HG02642 (cell line): ENCODE measurements at regions not wholly inside any gene's neighbourhood (a gene's known extent, or its start where the extent isn't known, plus 50 kb on each side); places are given as distances from the start of the nearest gene placed in this dataset.
A peak's percentile ranks its signal among the peaks of the same experiment; 100 is the strongest.
"Not testable (repeated sequence)": the region's sequence is repeated elsewhere in the genome, so short reads cannot be mapped to it uniquely, and the experiment has no call there.

Experiments used
- ATAC-seq: cut with Tn5 transposase; IDR thresholded peaks from one replicate; pipeline ENCODE4 v1.9.1; 2021; ENCODE audit warnings: mild to moderate bottlenecking; ENCODE audit not compliant: unreplicated experiment, poor library complexity

GRCh38 chr7:65794671-65795391, 78.0 kb upstream of the VKORC1L1 start:
- ATAC-seq = not testable (repeated sequence)

GRCh38 chr7:65795392-65795716, 77.5 kb upstream of the VKORC1L1 start:
- ATAC-seq = not testable (repeated sequence)

GRCh38 chr7:65796205-65796604, 76.7 kb upstream of the VKORC1L1 start:
- ATAC-seq = no peak

- ATAC-seq = not testable (repeated sequence)
Observed at GRCh38 chr7:65797086-65797485, 75.8 kb upstream of the VKORC1L1 start.

GRCh38 chr7:65797566-65797965, 75.3 kb upstream of the VKORC1L1 start:
- ATAC-seq = not testable (repeated sequence)

GRCh38 chr7:65798111-65799075, 74.5 kb upstream of the VKORC1L1 start:
- peak; percentile 95 for ATAC-seq

GRCh38 chr7:65800191-65800590, 72.7 kb upstream of the VKORC1L1 start:
- not testable (repeated sequence) for ATAC-seq

- no peak for ATAC-seq
Observed at GRCh38 chr7:65800890-65801341, 72.0 kb upstream of the VKORC1L1 start.

- no peak for ATAC-seq
Observed at GRCh38 chr7:65804887-65805286, 68.0 kb upstream of the VKORC1L1 start.

GRCh38 chr7:65807067-65807466, 65.8 kb upstream of the VKORC1L1 start:
- not testable (repeated sequence) for ATAC-seq

- peak; percentile 90 for ATAC-seq
Observed at GRCh38 chr7:65809259-65809981, 63.5 kb upstream of the VKORC1L1 start.

- ATAC-seq = peak; percentile 44
Observed at GRCh38 chr7:65809982-65810288, 62.9 kb upstream of the VKORC1L1 start.

- ATAC-seq = no peak
Observed at GRCh38 chr7:65812281-65812680, 60.6 kb upstream of the VKORC1L1 start.

GRCh38 chr7:65814556-65815167, 58.2 kb upstream of the VKORC1L1 start:
- not testable (repeated sequence) for ATAC-seq

GRCh38 chr7:65820287-65820950, 52.5 kb upstream of the VKORC1L1 start:
- no peak for ATAC-seq
